ENCODE measurements at regions not wholly inside any gene's neighbourhood (a gene's known extent, or its start where the extent isn't known, plus 50 kb on each side); places are given as distances from the start of the nearest gene placed in this dataset.

GRCh38 chr7:130910949-130911944 is 177.2 kb upstream of the KLF14 start:
- ChIA-PET CTCF (interaction anchor here (0.6 to 1.6 kb wide), 8 partner anchors 7 to 828 kb away, joined by 3 to 8 read pairs (median 3); no protein-coding TSS in a partner anchor), POLR2A (interaction anchor here (0.5 to 2.1 kb wide), 2 partner anchors 8 to 995 kb away, joined by 4 to 5 read pairs; no protein-coding TSS in a partner anchor)
- TF ChIP-seq HOXC10 (CRISPR knock-in tag; IDR thresholded peaks at IDR 0.05) = no peak
- peak; percentile 73 for TF ChIP-seq ZNF600 (tag by site-specific recombination; IDR thresholded peaks at IDR 0.05)
- peak; percentile 77 for TF ChIP-seq ZNF768 (tag by site-specific recombination; IDR thresholded peaks at IDR 0.05)
- H3K36me3 ChIP-seq (ENCODE audit: control insufficient read depth in 2 of 2, insufficient read depth in 1 of 2, low read length in 2 of 2) = no peaks in the 10 kb centered on the region
- H3K4me3 ChIP-seq (ENCODE audit: low read depth, low read length) = peak overlapping the region; percentile 48
- no peaks in the 10 kb centered on the region for H3K9me3 ChIP-seq (ENCODE audit: control insufficient read depth, insufficient read depth, low read depth, low read length)
- H3K4me1 ChIP-seq (ENCODE audit: control insufficient read depth, insufficient read depth, low read length) = peaks cover 6% of the 10 kb centered on the region
- H3K27ac ChIP-seq (ENCODE audit: extremely low read depth, low read depth, low read length) = no peak overlapping the region

DNA sequence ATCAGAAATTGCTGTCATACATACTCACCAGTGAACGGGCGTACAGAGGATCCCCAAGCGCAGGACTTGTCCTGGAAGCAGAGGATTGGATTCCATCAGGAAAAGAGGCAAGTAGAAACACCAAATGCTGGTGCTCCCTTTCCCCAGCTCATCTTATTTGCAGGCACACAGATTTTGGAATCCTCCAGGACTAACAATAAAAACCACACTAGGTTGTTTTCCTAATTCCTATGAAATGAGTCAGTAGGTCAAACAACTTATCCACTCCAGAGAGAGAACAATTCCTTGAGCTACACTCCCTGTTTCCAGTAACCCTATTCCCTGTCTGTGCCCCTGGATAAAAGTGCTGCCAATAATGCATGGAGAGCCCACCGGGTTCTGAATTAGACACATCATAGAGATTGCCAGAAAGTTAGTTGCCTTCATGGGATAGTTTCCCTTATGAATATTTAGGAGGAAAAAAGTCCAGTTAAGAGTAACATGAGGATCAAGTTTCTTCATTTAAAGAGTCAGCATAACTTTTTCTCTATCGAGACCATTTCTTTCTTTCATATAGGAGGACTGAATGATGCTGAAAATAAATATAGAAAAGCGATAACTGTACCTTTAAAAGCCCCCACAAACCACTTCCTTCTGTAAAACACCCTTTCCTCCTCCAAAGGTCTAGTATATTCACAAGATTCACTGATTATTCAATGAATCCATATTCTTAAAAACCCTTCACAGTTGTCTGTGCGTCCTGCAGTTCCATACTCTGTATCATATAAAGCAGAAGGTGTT is 178.3 kb upstream of the KLF14 start:
- POLR2A ChIA-PET = interaction anchor here (0.5 to 2.1 kb wide), 5 partner anchors 8 to 996 kb away, joined by 3 to 5 read pairs (median 4); no protein-coding TSS in a partner anchor
- Histone ChIP-seq H3K27ac (ENCODE audit: extremely low read depth, low read depth, low read length) (no peak overlapping the region), H3K4me3 (ENCODE audit: low read depth, low read length) (peak overlapping the region; percentile 48), H3K36me3 (ENCODE audit: control insufficient read depth in 2 of 2, insufficient read depth in 1 of 2, low read length in 2 of 2) (no peaks in the 10 kb centered on the region), H3K9me3 (ENCODE audit: control insufficient read depth, insufficient read depth, low read depth, low read length) (no peaks in the 10 kb centered on the region), H3K4me1 (ENCODE audit: control insufficient read depth, insufficient read depth, low read length) (peaks cover 6% of the 10 kb centered on the region)
- CTCF ChIA-PET = interaction anchor here (0.6 to 1.6 kb wide), 5 partner anchors 8 to 82 kb away, joined by 3 to 8 read pairs (median 4); no protein-coding TSS in a partner anchor
- TF ChIP-seq, protein P1, sequence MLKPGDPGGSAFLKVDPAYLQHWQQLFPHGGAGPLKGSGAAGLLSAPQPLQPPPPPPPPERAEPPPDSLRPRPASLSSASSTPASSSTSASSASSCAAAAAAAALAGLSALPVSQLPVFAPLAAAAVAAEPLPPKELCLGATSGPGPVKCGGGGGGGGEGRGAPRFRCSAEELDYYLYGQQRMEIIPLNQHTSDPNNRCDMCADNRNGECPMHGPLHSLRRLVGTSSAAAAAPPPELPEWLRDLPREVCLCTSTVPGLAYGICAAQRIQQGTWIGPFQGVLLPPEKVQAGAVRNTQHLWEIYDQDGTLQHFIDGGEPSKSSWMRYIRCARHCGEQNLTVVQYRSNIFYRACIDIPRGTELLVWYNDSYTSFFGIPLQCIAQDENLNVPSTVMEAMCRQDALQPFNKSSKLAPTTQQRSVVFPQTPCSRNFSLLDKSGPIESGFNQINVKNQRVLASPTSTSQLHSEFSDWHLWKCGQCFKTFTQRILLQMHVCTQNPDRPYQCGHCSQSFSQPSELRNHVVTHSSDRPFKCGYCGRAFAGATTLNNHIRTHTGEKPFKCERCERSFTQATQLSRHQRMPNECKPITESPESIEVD (tag by site-specific recombination; IDR thresholded peaks at IDR 0.05) = peak; percentile 44; the same call in 1 of the 2 replicates
- TF ChIP-seq KLF17 (tag by site-specific recombination; IDR thresholded peaks at IDR 0.05) (0 out of 2 replicates have a peak, but pooled peaks have one; percentile 30), ZNF580 (tag by site-specific recombination; IDR thresholded peaks at IDR 0.05) (no peak), ZNF76 (tag by site-specific recombination; IDR thresholded peaks at IDR 0.05; ENCODE audit: borderline replicate concordance, low read depth) (no peak), ZNF366 (tag by site-specific recombination; conservative IDR thresholded peaks at IDR 0.05) (peak; percentile 45; the same call in 1 of the 2 replicates), ZNF830 (tag by site-specific recombination; IDR thresholded peaks at IDR 0.05; ENCODE audit: low read depth) (no peak), ZNF629 (tag by site-specific recombination; IDR thresholded peaks at IDR 0.05) (peak; percentile 49), ZNF639 (tag by site-specific recombination; IDR thresholded peaks at IDR 0.05) (no peak), ZNF600 (tag by site-specific recombination; IDR thresholded peaks at IDR 0.05) (0 out of 2 replicates have a peak, but pooled peaks have one; percentile 9), ZNF274 (IDR thresholded peaks at IDR 0.05; ENCODE audit: low read length) (no peak), ZNF274 (tag by site-specific recombination; IDR thresholded peaks at IDR 0.05; ENCODE audit: borderline replicate concordance) (no peak), WT1 (tag by site-specific recombination; IDR thresholded peaks at IDR 0.05) (peak; percentile 78), ZEB2 (tag by site-specific recombination; IDR thresholded peaks at IDR 0.05) (0 out of 2 replicates have a peak, but pooled peaks have one; percentile 24), ZXDB (tag by site-specific recombination; IDR thresholded peaks at IDR 0.05) (0 out of 2 replicates have a peak, but pooled peaks have one; percentile 13), KLF7 (tag by site-specific recombination; IDR thresholded peaks at IDR 0.05; ENCODE audit: borderline replicate concordance) (no peak), IKZF3 (tag by site-specific recombination; IDR thresholded peaks at IDR 0.05) (0 out of 2 replicates have a peak, but pooled peaks have one; percentile 17)
- TF ChIP-seq, protein P2, sequence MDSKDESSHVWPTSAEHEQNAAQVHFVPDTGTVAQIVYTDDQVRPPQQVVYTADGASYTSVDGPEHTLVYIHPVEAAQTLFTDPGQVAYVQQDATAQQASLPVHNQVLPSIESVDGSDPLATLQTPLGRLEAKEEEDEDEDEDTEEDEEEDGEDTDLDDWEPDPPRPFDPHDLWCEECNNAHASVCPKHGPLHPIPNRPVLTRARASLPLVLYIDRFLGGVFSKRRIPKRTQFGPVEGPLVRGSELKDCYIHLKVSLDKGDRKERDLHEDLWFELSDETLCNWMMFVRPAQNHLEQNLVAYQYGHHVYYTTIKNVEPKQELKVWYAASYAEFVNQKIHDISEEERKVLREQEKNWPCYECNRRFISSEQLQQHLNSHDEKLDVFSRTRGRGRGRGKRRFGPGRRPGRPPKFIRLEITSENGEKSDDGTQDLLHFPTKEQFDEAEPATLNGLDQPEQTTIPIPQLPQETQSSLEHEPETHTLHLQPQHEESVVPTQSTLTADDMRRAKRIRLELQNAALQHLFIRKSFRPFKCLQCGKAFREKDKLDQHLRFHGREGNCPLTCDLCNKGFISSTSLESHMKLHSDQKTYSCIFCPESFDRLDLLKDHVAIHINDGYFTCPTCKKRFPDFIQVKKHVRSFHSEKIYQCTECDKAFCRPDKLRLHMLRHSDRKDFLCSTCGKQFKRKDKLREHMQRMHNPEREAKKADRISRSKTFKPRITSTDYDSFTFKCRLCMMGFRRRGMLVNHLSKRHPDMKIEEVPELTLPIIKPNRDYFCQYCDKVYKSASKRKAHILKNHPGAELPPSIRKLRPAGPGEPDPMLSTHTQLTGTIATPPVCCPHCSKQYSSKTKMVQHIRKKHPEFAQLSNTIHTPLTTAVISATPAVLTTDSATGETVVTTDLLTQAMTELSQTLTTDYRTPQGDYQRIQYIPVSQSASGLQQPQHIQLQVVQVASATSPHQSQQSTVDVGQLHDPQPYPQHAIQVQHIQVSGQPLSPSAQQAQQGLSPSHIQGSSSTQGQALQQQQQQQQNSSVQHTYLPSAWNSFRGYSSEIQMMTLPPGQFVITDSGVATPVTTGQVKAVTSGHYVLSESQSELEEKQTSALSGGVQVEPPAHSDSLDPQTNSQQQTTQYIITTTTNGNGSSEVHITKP (tag by site-specific recombination; IDR thresholded peaks at IDR 0.05) = peak; percentile 45; the same call in 1 of the 2 replicates
- TF ChIP-seq, protein P3, sequence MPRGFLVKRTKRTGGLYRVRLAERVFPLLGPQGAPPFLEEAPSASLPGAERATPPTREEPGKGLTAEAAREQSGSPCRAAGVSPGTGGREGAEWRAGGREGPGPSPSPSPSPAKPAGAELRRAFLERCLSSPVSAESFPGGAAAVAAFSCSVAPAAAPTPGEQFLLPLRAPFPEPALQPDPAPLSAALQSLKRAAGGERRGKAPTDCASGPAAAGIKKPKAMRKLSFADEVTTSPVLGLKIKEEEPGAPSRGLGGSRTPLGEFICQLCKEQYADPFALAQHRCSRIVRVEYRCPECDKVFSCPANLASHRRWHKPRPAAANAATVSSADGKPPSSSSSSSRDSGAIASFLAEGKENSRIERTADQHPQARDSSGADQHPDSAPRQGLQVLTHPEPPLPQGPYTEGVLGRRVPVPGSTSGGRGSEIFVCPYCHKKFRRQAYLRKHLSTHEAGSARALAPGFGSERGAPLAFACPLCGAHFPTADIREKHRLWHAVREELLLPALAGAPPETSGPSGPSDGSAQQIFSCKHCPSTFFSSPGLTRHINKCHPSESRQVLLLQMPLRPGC (tag by site-specific recombination; IDR thresholded peaks at IDR 0.05) = no peak

Data from HEK293 (cell line).